ENCODE measurements at regions not wholly inside any gene's neighbourhood (a gene's known extent, or its start where the extent isn't known, plus 50 kb on each side); places are given as distances from the start of the nearest gene placed in this dataset.

DNA sequence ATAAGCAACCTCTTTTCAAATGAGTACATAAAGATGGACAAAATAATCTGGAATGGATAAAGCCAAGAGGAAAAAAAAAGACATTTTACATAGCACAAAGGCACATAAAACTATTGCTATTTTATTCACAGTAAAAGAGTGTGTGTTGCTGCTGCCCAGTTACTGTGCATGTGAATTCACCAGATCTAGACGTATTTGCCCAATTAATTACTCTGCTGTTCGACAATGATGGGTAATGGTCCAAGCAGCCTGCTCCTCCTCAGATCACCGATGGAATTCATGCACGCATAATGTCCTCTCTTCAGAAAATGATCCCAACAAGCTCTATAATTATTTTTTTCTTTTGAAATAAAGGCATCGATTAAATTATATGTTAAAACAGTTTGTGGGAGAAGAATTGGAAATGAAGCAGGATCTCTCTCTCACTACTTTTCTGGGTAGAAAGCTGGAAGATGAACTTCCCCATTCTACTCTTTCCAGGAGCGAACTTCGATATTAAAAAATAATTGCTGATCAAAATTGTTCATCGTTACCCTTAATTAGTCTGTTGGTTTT lies 357.4 kb upstream of the CCNH start:
- TF ChIP-seq, protein P1, sequence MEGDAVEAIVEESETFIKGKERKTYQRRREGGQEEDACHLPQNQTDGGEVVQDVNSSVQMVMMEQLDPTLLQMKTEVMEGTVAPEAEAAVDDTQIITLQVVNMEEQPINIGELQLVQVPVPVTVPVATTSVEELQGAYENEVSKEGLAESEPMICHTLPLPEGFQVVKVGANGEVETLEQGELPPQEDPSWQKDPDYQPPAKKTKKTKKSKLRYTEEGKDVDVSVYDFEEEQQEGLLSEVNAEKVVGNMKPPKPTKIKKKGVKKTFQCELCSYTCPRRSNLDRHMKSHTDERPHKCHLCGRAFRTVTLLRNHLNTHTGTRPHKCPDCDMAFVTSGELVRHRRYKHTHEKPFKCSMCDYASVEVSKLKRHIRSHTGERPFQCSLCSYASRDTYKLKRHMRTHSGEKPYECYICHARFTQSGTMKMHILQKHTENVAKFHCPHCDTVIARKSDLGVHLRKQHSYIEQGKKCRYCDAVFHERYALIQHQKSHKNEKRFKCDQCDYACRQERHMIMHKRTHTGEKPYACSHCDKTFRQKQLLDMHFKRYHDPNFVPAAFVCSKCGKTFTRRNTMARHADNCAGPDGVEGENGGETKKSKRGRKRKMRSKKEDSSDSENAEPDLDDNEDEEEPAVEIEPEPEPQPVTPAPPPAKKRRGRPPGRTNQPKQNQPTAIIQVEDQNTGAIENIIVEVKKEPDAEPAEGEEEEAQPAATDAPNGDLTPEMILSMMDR (IDR thresholded peaks at IDR 0.05) = no peak
- ATAC-seq (ENCODE audit: low FRiP score) (no peak), DNase-seq (ENCODE audit: low spot score) (no peak)

DNA sequence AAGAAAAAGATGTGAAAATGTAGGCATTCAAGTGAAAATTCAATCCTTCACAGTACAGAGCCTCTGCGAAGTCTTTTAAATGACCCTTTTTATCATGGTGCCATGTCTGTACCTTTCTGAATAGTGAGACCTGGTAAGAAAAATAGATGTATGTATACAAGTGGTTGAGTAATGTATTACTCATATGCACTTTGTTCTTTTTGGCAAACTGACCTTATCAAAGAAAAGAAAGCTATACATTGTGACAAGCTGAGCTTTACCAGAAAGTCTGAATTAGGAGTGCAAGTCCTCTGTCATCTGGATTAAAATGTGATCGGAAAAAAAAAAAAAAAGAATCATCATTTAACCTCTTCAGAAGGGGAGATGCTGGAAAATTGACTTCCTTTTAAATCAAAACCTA lies 356.4 kb upstream of the CCNH start:
- DNase-seq (ENCODE audit: low spot score) = no peak
- TF ChIP-seq, protein P1 (IDR thresholded peaks at IDR 0.05) = no peak
- no peak for ATAC-seq (ENCODE audit: low FRiP score)

DNA sequence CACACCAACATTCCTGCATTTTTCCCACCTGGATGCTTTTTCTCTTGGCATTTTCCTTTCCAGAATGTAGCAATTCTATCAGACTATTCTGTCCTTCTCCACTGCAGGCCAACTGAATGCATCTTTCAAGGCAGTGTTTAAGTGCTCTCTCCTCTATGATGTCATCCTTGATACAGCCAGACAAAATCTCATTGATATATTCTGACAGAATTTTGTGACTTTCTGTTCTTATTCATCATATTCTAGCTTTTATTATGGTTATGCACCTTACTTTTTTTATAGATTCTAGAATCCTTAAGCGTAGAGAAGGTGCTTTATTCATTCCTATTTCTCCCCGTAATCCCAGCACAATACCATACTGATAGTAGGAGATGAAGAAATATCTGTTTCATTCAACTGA lies 355.5 kb upstream of the CCNH start:
- TF ChIP-seq, protein P1 (IDR thresholded peaks at IDR 0.05) = no peak
- ATAC-seq (ENCODE audit: low FRiP score) (no peak), DNase-seq (ENCODE audit: low spot score) (no peak)

DNA sequence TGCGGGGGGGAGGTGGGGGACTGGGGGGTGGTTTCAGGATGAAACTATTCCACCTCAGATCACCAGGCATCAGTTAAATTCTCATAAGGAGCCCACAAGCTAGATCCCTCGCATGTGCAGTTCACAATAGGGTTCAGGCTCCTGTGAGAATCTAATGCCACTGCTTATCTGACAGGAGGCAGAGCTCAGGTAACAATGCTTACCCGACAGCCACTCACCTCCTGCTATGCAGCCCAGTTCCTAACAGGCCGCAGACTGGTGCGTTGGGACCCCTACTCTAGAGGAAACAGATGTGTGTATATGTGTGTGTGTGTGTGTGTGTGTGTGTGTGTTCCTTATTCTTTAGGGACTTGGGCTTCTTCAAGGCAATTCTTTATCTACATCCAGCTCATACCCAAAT lies 352.3 kb upstream of the CCNH start:
- TF ChIP-seq, protein P1 (IDR thresholded peaks at IDR 0.05) = no peak
- no peak for ATAC-seq (ENCODE audit: low FRiP score)
- no peak for DNase-seq (ENCODE audit: low spot score)

DNA sequence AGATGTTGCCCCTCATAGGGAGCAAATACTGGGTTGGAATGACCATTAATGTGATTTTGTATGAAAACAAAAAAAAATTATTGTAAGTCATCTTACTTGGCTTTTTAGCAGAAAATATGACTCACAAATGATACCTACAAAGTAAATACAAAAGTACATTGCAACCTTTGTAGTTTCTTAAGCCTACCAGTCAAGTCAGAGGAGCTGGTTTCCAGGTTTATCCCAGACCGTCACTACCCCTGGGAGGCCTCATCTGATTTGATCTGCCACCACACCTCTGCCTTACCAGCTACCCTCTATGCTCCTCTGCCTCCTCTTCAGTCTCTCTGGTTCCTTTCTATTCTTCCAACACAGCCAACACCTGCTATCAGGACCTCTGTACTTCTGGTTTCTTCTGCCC lies 349.9 kb upstream of the CCNH start:
- ATAC-seq (ENCODE audit: low FRiP score) (no peak), DNase-seq (ENCODE audit: low spot score) (no peak)
- TF ChIP-seq, protein P1 (IDR thresholded peaks at IDR 0.05) = no peak

DNA sequence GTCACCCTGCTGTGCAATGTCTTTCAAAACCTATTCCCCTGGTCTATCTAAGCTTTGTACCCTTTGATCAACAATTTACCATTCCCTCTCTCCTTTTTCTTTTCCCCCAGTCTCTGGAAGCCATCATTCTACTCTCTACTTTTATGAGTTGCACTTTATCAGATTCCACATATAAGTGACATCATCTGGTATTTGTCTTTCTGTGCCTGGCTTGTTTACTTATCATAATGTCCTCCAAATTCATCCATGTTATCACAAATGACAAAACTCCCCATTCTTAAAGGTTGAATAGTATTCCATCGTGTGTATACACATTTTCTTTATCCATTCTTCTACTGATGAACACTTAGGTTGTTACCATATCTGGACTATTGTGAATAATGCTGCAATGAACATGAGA lies 344.2 kb upstream of the CCNH start:
- TF ChIP-seq, protein P1 (IDR thresholded peaks at IDR 0.05) = no peak
- DNase-seq (ENCODE audit: low spot score) (no peak), ATAC-seq (ENCODE audit: low FRiP score) (no peak)

DNA sequence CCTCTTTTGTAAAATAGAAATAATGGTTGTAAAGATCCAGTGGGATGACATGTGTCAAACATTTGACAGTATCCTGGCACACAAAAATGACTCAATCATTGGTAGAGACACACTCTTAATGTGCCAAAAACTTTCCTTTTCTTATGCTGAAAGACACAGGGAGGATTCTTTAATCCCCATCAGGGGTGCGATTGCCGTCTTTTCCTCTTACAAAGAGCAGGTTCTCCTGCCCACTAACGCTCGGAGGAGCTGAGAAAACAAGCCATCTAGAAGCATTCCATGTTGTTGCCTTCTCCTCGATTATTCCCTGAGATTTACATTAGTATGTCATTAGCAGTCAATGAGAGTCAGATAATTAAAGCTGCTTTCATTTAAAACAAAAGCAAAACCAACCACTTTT lies 342.6 kb upstream of the CCNH start:
- TF ChIP-seq, protein P1 (IDR thresholded peaks at IDR 0.05) = no peak
- ATAC-seq (ENCODE audit: low FRiP score) (no peak), DNase-seq (ENCODE audit: low spot score) (no peak)
